Colonic mucosa (tissue), 4 donors: ENCODE measurements at regions not wholly inside any gene's neighbourhood (a gene's known extent, or its start where the extent isn't known, plus 50 kb on each side); places are given as distances from the start of the nearest gene placed in this dataset.

Experiments
- DNase-seq: peaks from one replicate; pipeline ENCODE4 v3.0.0-alpha.2; 2020
- H3K27ac ChIP-seq: fragments of 200-600 bp; one replicate; pipeline ENCODE4 v1.8.0; 2021
- H3K27me3 ChIP-seq: fragments of 200-600 bp; one replicate; pipeline ENCODE4 v1.8.0; 2021
- H3K36me3 ChIP-seq: fragments of 200-600 bp; one replicate; pipeline ENCODE4 v1.8.0; 2021
- H3K4me1 ChIP-seq: fragments of 200-600 bp; one replicate; pipeline ENCODE4 v1.8.0; 2021; ENCODE audit warnings: mild to moderate bottlenecking
- H3K4me3 ChIP-seq: fragments of 200-600 bp; one replicate; pipeline ENCODE4 v1.8.0; 2021
- H3K9ac ChIP-seq, 2 donors: one replicate each; pipeline ENCODE4 v1.7.0; 2013; ENCODE audit warnings: control low read depth in 2 of 2, low read depth in 2 of 2, low read length in 2 of 2
- H3K9me3 ChIP-seq: fragments of 200-600 bp; one replicate; pipeline ENCODE4 v1.8.0; 2021
- CTCF ChIP-seq: fragments of 200-600 bp; IDR thresholded peaks from one replicate; pipeline ENCODE4 v1.8.0; 2022; ENCODE audit warnings: antibody characterized with exemption, mild to moderate bottlenecking
- intact Hi-C: fragments of 100-400 bp; cut with DNase I; formaldehyde crosslinking; loops from one replicate; pipeline ENCODE4 v1.14.1; 2022
- donor health status: healthy.
- donor health status: DM: no; HTN: no; CAD: no.
- donor health status: DM: no; HTN: no; CAD: no.

- Histone ChIP-seq H3K27me3 (no peaks in the 10 kb centered on the region), H3K36me3 (no peaks in the 10 kb centered on the region), H3K4me1 (no peaks in the 10 kb centered on the region), H3K4me3 (no peak overlapping the region), H3K27ac (no peak overlapping the region), H3K9ac (no peak overlapping the region), H3K9me3 (no peaks in the 10 kb centered on the region)
- intact Hi-C loops: no loop called here
- DNase-seq: no peak
- TF ChIP-seq CTCF: no peak
Measured at GRCh38 chr1:96358057-96358456, 363.5 kb upstream of the PTBP2 start.

- Histone ChIP-seq H3K36me3 (no peaks in the 10 kb centered on the region), H3K9me3 (no peaks in the 10 kb centered on the region), H3K27ac (no peak overlapping the region), H3K4me1 (no peaks in the 10 kb centered on the region), H3K9ac (no peak overlapping the region), H3K27me3 (no peaks in the 10 kb centered on the region), H3K4me3 (no peak overlapping the region)
- TF ChIP-seq CTCF: no peak
- intact Hi-C loops: no loop called here
- no peak for DNase-seq
Measured at GRCh38 chr1:96360036-96360795, 361.4 kb upstream of the PTBP2 start.

- no peak overlapping the region for H3K4me3 ChIP-seq
- H3K9ac ChIP-seq: no peak overlapping the region
- H3K9me3 ChIP-seq: no peaks in the 10 kb centered on the region
- H3K4me1 ChIP-seq: no peaks in the 10 kb centered on the region
- intact Hi-C loops: no loop called here
- no peak for DNase-seq
- no peak overlapping the region for H3K27ac ChIP-seq
- H3K27me3 ChIP-seq: no peaks in the 10 kb centered on the region
- no peaks in the 10 kb centered on the region for H3K36me3 ChIP-seq
- TF ChIP-seq CTCF: no peak
Measured at GRCh38 chr1:96361271-96361856, 360.2 kb upstream of the PTBP2 start.

- no peaks in the 10 kb centered on the region for H3K4me1 ChIP-seq
- no peak for DNase-seq
- H3K36me3 ChIP-seq: no peaks in the 10 kb centered on the region
- TF ChIP-seq CTCF: no peak
- no peak overlapping the region for H3K4me3 ChIP-seq
- H3K27me3 ChIP-seq: no peaks in the 10 kb centered on the region
- intact Hi-C loops: no loop called here
- H3K9me3 ChIP-seq: no peaks in the 10 kb centered on the region
- H3K27ac ChIP-seq: no peak overlapping the region
- no peak overlapping the region for H3K9ac ChIP-seq
Measured at GRCh38 chr1:96361961-96362360, 359.6 kb upstream of the PTBP2 start.

- Histone ChIP-seq H3K4me3 (no peak overlapping the region), H3K4me1 (no peaks in the 10 kb centered on the region), H3K9ac (no peak overlapping the region), H3K36me3 (no peaks in the 10 kb centered on the region), H3K9me3 (no peaks in the 10 kb centered on the region), H3K27ac (no peak overlapping the region), H3K27me3 (no peaks in the 10 kb centered on the region)
- intact Hi-C loops: no loop called here
- no peak for DNase-seq
- no peak for TF ChIP-seq CTCF
Measured at GRCh38 chr1:96362623-96363022, 359.0 kb upstream of the PTBP2 start.
